ENCODE measurements at regions not wholly inside any gene's neighbourhood (a gene's known extent, or its start where the extent isn't known, plus 50 kb on each side); places are given as distances from the start of the nearest gene placed in this dataset.

DNA sequence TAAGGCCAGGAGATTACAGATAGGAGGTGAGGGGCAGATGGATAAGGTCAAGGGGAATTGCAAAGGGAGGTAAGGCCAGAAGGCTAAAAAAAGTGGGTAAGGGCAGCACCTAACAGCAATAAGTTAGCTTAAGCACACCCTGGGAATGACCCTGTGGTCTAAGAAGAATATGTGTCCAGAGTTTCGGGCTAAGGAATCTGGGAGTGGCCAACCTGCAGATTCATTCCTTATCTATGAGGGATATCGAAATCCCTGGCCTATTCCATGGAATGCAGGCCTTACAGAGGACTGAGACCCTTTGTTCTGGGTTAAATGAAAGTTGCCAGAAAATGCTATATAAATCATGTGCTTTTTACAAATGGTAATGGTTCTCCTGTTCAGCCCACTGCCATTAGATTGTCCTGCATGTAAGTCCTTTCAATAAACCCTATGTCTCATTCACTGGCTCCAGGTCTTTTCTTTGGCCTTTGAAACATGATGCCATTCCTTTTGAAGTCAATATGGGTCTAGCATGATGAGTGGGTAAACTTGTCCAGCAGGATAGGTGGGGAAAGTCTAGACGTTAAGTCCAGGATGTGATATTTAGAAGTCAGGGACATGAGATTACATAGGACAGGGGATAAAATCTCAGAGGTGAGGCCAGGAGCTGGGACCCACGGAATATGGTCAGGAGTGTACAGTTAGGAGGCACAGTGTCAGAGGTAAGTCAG, 226.2 kb downstream of the TACR3 start:
- TF ChIP-seq EZH2phosphoT487 (IDR thresholded peaks at IDR 0.05; ENCODE audit: low read depth, severe bottlenecking, unreplicated experiment), result no peak
- TF ChIP-seq, protein P1, sequence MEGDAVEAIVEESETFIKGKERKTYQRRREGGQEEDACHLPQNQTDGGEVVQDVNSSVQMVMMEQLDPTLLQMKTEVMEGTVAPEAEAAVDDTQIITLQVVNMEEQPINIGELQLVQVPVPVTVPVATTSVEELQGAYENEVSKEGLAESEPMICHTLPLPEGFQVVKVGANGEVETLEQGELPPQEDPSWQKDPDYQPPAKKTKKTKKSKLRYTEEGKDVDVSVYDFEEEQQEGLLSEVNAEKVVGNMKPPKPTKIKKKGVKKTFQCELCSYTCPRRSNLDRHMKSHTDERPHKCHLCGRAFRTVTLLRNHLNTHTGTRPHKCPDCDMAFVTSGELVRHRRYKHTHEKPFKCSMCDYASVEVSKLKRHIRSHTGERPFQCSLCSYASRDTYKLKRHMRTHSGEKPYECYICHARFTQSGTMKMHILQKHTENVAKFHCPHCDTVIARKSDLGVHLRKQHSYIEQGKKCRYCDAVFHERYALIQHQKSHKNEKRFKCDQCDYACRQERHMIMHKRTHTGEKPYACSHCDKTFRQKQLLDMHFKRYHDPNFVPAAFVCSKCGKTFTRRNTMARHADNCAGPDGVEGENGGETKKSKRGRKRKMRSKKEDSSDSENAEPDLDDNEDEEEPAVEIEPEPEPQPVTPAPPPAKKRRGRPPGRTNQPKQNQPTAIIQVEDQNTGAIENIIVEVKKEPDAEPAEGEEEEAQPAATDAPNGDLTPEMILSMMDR (IDR thresholded peaks at IDR 0.05; ENCODE audit: poor library complexity), result no peak
